ENCODE measurements at regions not wholly inside any gene's neighbourhood (a gene's known extent, or its start where the extent isn't known, plus 50 kb on each side); places are given as distances from the start of the nearest gene placed in this dataset.

DNA sequence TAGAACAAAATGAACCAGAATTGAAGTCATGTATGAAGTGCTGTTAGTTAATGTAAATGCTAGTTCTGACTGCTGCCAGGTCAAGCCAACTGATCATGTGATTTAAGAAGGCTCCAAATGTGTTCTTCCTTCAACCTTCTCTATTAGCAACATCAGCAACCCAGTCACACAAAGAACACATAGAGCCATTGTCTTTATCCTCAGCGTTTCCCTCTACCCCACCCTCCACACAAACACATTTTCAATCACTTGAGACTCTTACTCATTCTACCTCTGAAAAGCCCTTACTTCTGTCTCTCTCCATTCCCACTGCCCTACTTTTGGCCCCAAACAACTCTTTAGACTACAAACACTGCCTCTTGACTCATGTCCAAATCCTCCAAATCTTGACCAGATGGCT, 89.7 kb upstream of the KDR start:
- TF ChIP-seq, protein P1, sequence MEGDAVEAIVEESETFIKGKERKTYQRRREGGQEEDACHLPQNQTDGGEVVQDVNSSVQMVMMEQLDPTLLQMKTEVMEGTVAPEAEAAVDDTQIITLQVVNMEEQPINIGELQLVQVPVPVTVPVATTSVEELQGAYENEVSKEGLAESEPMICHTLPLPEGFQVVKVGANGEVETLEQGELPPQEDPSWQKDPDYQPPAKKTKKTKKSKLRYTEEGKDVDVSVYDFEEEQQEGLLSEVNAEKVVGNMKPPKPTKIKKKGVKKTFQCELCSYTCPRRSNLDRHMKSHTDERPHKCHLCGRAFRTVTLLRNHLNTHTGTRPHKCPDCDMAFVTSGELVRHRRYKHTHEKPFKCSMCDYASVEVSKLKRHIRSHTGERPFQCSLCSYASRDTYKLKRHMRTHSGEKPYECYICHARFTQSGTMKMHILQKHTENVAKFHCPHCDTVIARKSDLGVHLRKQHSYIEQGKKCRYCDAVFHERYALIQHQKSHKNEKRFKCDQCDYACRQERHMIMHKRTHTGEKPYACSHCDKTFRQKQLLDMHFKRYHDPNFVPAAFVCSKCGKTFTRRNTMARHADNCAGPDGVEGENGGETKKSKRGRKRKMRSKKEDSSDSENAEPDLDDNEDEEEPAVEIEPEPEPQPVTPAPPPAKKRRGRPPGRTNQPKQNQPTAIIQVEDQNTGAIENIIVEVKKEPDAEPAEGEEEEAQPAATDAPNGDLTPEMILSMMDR (IDR thresholded peaks at IDR 0.05 in 4 of 5, conservative IDR thresholded peaks at IDR 0.05 in 1 of 5) = no peak
- TF ChIP-seq POLR2A (IDR thresholded peaks at IDR 0.05) = no peak
